ENCODE measurements at regions not wholly inside any gene's neighbourhood (a gene's known extent, or its start where the extent isn't known, plus 50 kb on each side); places are given as distances from the start of the nearest gene placed in this dataset.

DNA sequence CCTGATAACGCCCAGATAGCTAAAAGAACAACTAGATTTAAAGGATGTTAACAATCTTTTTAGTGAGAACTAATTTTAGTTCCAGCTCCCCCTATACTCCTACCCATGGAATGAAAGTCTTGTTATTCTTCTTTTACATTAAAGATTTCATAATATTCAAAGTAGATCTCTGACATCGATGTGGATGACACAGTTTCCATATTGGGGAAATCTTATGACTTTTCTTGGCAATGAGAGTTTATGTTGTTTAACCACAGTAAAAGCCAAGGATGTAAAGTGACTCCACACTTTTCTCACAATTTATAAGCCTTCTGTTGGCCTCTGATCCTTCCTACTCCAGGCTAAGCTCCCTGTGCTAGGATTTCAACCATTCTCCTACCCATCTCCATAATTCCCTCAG, 332.6 kb upstream of the KCNMB2 start:
- TF ChIP-seq POLR2A (IDR thresholded peaks at IDR 0.05; ENCODE audit: low read depth, low read length), result no peak
- TF ChIP-seq POLR2AphosphoS5 (IDR thresholded peaks at IDR 0.05; ENCODE audit: low read depth, low read length), result no peak
- no peak for TF ChIP-seq PAX5 (IDR thresholded peaks at IDR 0.05; ENCODE audit: insufficient read depth, low read length, severe bottlenecking)
- no peak for TF ChIP-seq TAF1 (IDR thresholded peaks at IDR 0.05; ENCODE audit: low read depth, low read length)

Measured in GM12891 (cell line).